Endothelial cell of umbilical vein (primary cell): ENCODE measurements at regions not wholly inside any gene's neighbourhood (a gene's known extent, or its start where the extent isn't known, plus 50 kb on each side); places are given as distances from the start of the nearest gene placed in this dataset.
"Not testable (repeated sequence)": the region's sequence is repeated elsewhere in the genome, so short reads cannot be mapped to it uniquely, and the experiment has no call there.

Source experiments
- BruUV-seq: library from RNA; stranded (reverse); fragments of 400-500 nt; replicated peaks from 2 replicates; lab custom pipeline; 2021; lab: Mats Ljungman, UMichigan
- CTCF ChIA-PET: fragments of 300-600, 350-600 bp; sonication (Branson Sonifier 250); formaldehyde crosslinking; loops from one replicate; lab custom pipeline; 2021; ENCODE audit warnings: antibody characterized with exemption, inconsistent platforms; lab: Charles Lee
- POLR2A ChIA-PET: fragments of 300-600, 350-600 bp; sonication (Branson Sonifier 250); formaldehyde crosslinking; loops from one replicate; lab custom pipeline; 2021; ENCODE audit warnings: antibody characterized with exemption, inconsistent platforms; lab: Charles Lee
- DNase-seq: peaks from one replicate; pipeline ENCODE4 v3.0.0-alpha.2; 2011; ENCODE audit warnings: low read depth, low spot score
- FAIRE-seq: peaks from 2 replicates; lab custom pipeline; 2011; peaks lifted over from hg19 to GRCh38; lab: Jason Lieb, UNC
- H2AFZ ChIP-seq: 2 replicates; pipeline ENCODE4 v1.6.0; 2012; ENCODE audit warnings: low read depth, low read length, control low read depth, inconsistent platforms
- H3K27ac ChIP-seq: 2 replicates; pipeline ENCODE4 v1.5.1; 2011; ENCODE audit warnings: low read depth, mild to moderate bottlenecking, control low read depth, low read length, moderate library complexity; ENCODE audit not compliant: insufficient read depth
- H3K27me3 ChIP-seq, 2 experiments: 2 replicates each; pipeline versions ENCODE4 v1.6.0 to v1.6.1; 2011; ENCODE audit warnings: low read length in 2 of 2, mixed read lengths in 1 of 2; ENCODE audit not compliant: control insufficient read depth in 2 of 2, insufficient read depth in 2 of 2
- H3K36me3 ChIP-seq, 2 experiments: 2 replicates in 1 of 2; 3 replicates in 1 of 2; pipeline ENCODE4 v1.5.1; 2011; ENCODE audit warnings: low read length in 2 of 2, mild to moderate bottlenecking in 1 of 2, moderate library complexity in 1 of 2; ENCODE audit not compliant: control insufficient read depth in 2 of 2, insufficient read depth in 2 of 2; ENCODE audit errors: extremely low read depth in 1 of 2
- H3K4me1 ChIP-seq: 3 replicates; pipeline ENCODE4 v1.5.1; 2011; ENCODE audit warnings: mild to moderate bottlenecking, low read length; ENCODE audit not compliant: control insufficient read depth, insufficient read depth; ENCODE audit errors: extremely low read depth
- H3K4me2 ChIP-seq: 2 replicates; pipeline ENCODE4 v1.6.1; 2011; ENCODE audit warnings: low read length, control low read depth, mixed read lengths; ENCODE audit not compliant: insufficient read depth
- H3K4me3 ChIP-seq, 3 experiments: fragments of 200-600 bp in 1 of 3; sonication (generic), shearing (Covaris generic) in 1 of 3; replicated peaks in 1 of 3; 2 replicates each; pipeline ENCODE4 v1.5.1; 2011 to 2016; ENCODE audit warnings: control low read depth in 3 of 3, low read length in 3 of 3, mild to moderate bottlenecking in 2 of 3, inconsistent platforms in 1 of 3, low read depth in 1 of 3, moderate library complexity in 1 of 3; ENCODE audit not compliant: insufficient read depth in 1 of 3
- H3K79me2 ChIP-seq: 2 replicates; pipeline ENCODE4 v1.6.0; 2012; ENCODE audit warnings: low read length, inconsistent platforms; ENCODE audit not compliant: control insufficient read depth, insufficient read depth
- H3K9ac ChIP-seq: replicated peaks from 2 replicates; pipeline ENCODE3; 2011; ENCODE audit warnings: low read length, control low read depth; ENCODE audit not compliant: insufficient read depth; ENCODE audit errors: extremely low read depth
- H3K9me1 ChIP-seq: replicated peaks from 3 replicates; pipeline ENCODE4 v1.6.0; 2011; ENCODE audit warnings: mild to moderate bottlenecking, low read length; ENCODE audit not compliant: control insufficient read depth, insufficient read depth; ENCODE audit errors: extremely low read depth
- H3K9me3 ChIP-seq: replicated peaks from 2 replicates; pipeline ENCODE4 v1.5.1; 2012; ENCODE audit warnings: low read length, inconsistent platforms; ENCODE audit not compliant: control insufficient read depth, insufficient read depth
- H4K20me1 ChIP-seq: replicated peaks from 2 replicates; pipeline ENCODE3; 2011; ENCODE audit warnings: mild to moderate bottlenecking, low read length; ENCODE audit not compliant: control insufficient read depth, insufficient read depth; ENCODE audit errors: extremely low read depth
- FOS ChIP-seq: IDR thresholded peaks from 2 replicates; pipeline ENCODE4 v1.6.1; 2011; ENCODE audit warnings: mild to moderate bottlenecking, low read length, moderate library complexity, borderline replicate concordance; ENCODE audit not compliant: insufficient read depth
- dilution Hi-C: fragments of 300-500 bp; cut with MboI; formaldehyde crosslinking; loops from one replicate; pipeline ENCODE4 v1.15.0; 2019; ENCODE audit warnings: low sequenced_read_pairs; ENCODE audit not compliant: extremely low pct_ligation_motif_present
- intact Hi-C: fragments of 100-400 bp; cut with micrococcal nuclease; formaldehyde crosslinking; loops from one replicate; pipeline ENCODE4 v1.10.0; 2022

GRCh38 chr1:59204001-59204400 is 92.9 kb upstream of the FGGY start:
- peaks cover 2% of the 10 kb centered on the region for H3K4me1 ChIP-seq
- no peak overlapping the region for H2AFZ ChIP-seq
- H3K79me2 ChIP-seq, result no peaks in the 10 kb centered on the region
- no peaks in the 10 kb centered on the region for H4K20me1 ChIP-seq
- H3K9me3 ChIP-seq, result peaks cover 2% of the 10 kb centered on the region
- H3K36me3 ChIP-seq, result no peaks in the 10 kb centered on the region
- dilution Hi-C loops (no loop called here), intact Hi-C loops (no loop called here)
- H3K4me3 ChIP-seq, result no peak overlapping the region
- no peaks in the 10 kb centered on the region for H3K9me1 ChIP-seq
- FAIRE-seq (no peak), DNase-seq (peak; percentile 78)
- H3K9ac ChIP-seq, result no peak overlapping the region
- TF ChIP-seq FOS, result no peak
- CTCF ChIA-PET, result interaction anchor here (1.1 to 1.5 kb wide), 2 partner anchors 10 to 11 kb away, joined by 3 read pairs; no protein-coding TSS in a partner anchor
- no peaks in the 10 kb centered on the region for H3K27me3 ChIP-seq
- H3K4me2 ChIP-seq, result no peak overlapping the region
- no TSS peak for BruUV-seq
- POLR2A ChIA-PET, result no interaction called here
- no peak overlapping the region for H3K27ac ChIP-seq

GRCh38 chr1:59206616-59207015 is 90.3 kb upstream of the FGGY start:
- POLR2A ChIA-PET, H3K27ac ChIP-seq, H3K27me3 ChIP-seq, DNase-seq, H3K4me2 ChIP-seq, H4K20me1 ChIP-seq, H3K9ac ChIP-seq, H3K9me1 ChIP-seq, H2AFZ ChIP-seq, dilution Hi-C loops, BruUV-seq, intact Hi-C loops, H3K4me1 ChIP-seq, CTCF ChIA-PET, H3K36me3 ChIP-seq, H3K9me3 ChIP-seq, FAIRE-seq, H3K4me3 ChIP-seq, H3K79me2 ChIP-seq: not testable (repeated sequence)

- H3K79me2 ChIP-seq, intact Hi-C loops, H3K4me2 ChIP-seq, H3K27me3 ChIP-seq, dilution Hi-C loops, H3K9ac ChIP-seq, H3K36me3 ChIP-seq, H2AFZ ChIP-seq, CTCF ChIA-PET, POLR2A ChIA-PET, H3K4me3 ChIP-seq, H4K20me1 ChIP-seq, H3K9me1 ChIP-seq, H3K4me1 ChIP-seq, H3K27ac ChIP-seq, DNase-seq, FAIRE-seq, H3K9me3 ChIP-seq, BruUV-seq: not testable (repeated sequence)
These were observed 86.5 kb upstream of the FGGY start for GRCh38 chr1:59210430-59210829.
